Activated CD4-positive, alpha-beta T cell treated with anti-CD3 and anti-CD28 coated beads for 48 hours (primary cell): ENCODE measurements at regions not wholly inside any gene's neighbourhood (a gene's known extent, or its start where the extent isn't known, plus 50 kb on each side); places are given as distances from the start of the nearest gene placed in this dataset.

Source experiments
- DNase-seq: peaks from one replicate; pipeline ENCODE4 v3.0.0-alpha.2; 2020

DNA sequence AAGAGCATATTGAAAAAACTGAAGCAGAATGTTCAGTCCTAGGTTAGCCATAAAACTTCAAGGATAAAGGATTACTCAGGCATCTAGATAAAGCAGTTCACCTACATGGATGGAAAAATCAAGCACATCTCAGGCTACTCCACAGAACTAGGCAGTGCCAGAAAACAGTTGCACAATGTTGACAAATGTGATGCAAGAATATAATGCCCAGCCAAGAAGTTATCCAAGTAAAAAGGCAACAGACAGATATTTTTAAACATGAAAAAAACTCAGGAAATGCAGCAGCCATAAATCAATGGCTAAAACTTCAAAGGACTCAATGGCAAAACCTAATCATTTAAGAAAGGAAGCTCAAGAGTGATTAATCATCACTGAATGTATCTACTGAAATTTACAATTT lies 456.0 kb upstream of the FAM241A start:
- no peak for DNase-seq

DNA sequence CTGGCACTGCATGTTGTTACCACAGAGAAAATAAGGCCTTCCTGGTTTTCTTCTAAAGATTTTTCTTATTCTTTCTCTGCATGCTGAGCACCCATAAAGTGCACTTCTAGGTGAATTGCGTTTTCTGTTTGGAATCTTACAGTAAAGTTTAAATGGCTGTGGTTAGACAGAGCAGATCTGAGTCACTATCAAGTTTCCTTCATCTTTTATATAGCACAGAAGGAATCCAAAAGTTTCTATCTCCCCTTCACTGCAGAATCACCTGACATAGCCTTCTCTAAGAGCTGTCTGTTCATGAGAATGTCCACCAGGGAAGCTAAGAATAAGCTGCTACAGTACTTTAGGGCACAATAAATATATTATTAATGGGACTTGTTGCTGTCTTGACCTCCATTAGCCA lies 455.5 kb upstream of the FAM241A start:
- no peak for DNase-seq

DNA sequence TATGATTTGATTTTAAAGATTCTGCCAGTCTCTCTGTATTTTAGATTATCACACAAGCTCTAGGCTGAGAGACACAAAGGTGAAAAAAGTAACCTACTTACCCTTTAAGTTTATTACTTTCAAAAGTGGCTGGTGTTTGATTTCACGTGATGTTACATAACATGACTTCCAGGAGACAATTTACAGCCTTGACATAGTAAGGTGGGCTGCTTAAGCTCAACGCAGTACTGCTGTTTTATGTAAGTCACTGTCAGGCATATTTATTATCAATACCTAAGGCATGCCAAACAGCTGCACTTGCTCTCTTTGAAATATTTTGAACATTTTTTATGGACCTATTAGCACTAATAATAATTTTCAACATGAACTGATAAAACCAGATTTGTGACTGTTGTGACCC lies 451.5 kb upstream of the FAM241A start:
- no peak for DNase-seq

DNA sequence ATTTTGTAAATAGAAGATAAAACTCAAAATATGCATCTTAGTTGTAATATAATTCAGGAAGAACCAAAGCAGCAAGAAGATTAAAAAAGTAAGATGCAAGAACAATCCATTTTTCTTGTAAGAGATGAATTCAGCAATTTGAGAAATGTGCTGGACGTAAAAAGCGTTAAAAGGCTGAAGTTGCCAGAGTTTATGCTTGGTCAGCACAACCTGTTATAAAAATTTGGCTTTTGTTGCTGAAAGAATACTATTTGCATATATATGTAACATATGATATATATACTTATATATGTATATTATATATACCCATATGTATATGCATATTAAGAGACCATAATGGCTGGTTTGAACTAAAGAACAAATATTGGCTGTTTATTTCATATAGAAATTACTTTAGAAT lies 449.6 kb upstream of the FAM241A start:
- no peak for DNase-seq

DNA sequence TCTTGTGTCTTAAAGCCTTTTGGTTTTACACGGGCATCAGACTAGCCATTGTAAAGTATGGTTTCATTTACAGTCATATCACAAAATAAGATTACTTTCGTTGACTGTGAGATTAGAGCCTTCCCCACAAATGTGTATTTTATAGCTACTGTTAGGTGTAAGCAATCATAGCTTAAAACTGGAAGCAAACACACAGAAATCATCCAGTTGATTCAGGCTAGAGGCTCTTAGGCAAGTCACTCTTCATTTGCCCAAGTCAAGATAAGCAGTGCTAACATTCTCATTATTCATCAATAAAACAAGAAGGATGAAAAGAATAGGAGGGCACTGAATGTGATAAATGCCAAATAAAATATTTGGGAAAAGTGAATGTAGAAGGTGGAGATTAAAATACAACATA lies 448.7 kb upstream of the FAM241A start:
- no peak for DNase-seq

DNA sequence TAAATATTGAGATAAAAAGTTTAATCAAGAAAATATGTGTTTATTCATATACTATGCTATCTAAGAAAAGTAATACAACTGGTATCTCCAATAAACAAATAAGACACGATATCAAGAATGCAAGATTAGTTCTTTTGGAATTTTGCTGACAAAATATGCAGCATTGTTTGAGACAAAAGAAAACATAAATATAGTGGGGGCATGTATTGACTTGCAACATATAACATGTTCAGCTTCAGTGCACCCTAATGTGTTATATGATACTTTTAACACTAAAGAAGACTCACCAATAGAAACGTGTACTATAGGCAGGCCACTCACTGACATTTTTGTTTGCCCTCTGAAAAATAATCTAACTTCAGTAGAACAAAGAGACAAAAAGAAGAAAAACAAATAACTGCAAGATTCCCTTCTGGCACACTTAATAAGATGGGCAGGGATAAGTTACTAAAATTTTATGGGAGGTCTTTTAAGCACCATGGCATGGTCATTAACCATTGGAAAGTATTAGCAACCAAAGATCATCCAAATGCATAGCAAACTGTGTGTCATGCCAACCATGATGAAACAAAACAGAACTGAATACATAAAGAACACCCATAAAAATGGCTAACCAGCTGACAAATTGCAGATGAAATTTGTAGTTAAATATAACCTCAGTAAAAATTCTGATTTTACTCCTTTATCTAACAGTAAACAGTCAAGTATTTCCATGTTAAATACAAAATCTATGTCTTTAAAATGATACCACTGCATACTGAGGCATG lies 447.9 kb upstream of the FAM241A start:
- DNase-seq = no peak

DNA sequence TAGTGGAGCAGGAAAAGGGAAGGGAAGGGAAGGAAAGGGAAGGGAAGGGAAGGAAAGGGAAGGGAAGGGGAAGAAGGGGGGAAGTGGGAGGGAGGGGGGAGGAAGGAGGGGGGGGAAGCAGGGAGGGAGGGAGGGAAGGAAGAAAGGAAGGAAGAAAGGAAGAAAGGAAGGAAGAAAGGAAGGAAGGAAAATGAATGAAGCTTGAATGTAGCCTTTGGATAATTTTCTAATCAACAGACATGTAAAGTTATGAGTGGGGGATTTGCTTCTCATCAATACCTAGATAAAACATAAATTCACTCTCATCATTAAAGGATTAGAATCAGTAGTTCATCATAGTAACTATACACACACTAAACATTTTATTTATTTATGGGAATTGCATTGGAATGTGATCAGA lies 446.9 kb upstream of the FAM241A start:
- no peak for DNase-seq

DNA sequence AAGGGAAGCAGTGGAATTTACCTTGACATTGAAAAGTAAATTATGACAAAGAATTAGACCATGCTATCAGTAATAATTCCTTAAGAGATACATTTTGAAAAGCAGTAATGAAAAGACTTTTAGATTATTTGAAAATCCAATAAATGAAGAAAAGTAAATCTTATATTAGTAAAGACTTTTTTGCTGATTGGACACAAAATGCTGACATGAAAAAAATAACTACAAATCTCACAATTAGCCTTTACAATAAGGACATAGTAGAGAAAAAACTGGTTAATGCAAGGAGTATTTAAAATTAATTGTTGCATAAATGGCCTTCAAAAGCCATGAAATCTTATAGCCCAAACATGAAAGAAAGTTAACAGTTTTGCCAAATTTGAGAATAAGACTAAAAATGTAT lies 446.1 kb upstream of the FAM241A start:
- no peak for DNase-seq

DNA sequence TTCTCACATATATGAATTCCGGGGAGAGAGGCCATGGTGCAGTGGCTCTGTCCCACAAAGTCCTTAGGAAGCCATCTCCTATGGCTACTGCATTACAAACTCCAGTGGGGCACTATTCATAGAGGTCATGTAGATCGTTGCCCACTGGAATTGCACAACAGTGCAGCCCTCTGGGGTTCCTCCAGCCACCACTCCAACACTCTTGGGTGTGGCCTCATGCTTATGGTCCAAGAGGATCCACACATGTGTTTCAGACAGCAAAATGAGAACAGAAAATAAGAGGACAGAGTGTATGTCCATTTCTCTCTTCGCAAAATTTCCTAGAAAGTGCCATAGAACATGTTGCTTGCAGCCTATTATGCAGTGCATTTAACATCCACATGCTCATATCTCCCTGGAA lies 444.2 kb upstream of the FAM241A start:
- no peak for DNase-seq

DNA sequence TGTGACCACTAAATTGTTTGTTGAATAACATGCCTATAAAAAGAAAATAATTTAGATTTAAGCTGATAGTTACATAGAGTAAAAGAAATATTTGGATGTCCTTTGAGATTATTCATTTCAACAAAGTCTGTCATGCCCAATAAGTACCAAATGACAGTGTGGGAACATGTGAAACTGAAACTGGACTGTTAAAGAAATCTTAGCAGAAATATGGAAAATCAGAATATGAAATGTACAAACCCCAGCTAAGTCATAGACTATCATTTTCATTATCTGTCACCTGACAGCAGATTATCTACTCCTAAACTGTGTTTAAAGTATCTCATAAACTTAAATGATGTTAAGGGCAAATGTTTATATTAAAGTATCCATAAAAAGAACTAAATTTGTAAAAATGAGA lies 437.8 kb upstream of the FAM241A start:
- DNase-seq = no peak

DNA sequence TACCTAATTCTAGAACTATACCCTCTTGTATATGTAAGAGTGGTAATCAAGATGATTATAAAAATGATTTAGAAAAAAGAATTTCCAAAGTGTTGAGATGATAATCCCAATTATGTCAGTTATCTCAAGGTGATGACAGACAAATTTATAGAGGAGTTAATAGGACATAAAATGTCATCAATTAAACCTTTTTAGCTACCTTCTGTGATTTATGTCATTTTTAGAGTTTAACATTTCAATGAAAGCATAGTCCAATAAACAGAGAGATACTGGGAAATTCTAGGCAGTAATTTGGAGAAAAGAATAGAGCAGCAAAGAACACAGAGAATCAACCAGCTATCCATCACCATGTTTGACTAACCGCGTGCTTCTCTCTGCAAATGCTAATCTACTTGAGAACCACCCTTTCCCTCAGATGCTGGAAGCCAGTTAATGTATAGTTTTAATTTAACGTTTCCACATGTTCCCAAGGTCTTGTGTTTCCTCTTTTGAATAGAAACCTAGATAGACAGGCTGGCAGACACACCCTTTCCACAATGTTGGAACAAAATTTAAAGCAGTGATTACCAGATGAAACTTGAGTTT lies 433.1 kb upstream of the FAM241A start:
- DNase-seq = no peak

DNA sequence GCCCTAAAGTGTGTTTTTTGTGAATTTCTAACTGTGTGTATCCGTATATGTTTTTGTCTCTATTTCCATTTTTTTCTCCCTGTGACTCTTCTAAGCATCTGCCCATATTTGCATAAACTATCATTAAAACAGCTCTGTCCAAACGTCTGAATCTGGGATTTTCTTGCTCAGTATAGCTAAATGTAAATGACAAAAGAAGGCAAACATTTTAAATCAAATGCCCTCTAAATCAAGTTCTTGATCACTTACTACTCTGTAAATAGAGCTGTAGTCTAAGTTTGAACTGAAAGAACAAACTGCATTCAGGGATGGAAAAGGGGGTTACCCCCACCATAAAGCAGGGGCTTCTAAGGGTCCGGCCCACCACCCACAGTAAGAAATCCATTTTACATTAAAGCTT lies 432.0 kb upstream of the FAM241A start:
- no peak for DNase-seq

DNA sequence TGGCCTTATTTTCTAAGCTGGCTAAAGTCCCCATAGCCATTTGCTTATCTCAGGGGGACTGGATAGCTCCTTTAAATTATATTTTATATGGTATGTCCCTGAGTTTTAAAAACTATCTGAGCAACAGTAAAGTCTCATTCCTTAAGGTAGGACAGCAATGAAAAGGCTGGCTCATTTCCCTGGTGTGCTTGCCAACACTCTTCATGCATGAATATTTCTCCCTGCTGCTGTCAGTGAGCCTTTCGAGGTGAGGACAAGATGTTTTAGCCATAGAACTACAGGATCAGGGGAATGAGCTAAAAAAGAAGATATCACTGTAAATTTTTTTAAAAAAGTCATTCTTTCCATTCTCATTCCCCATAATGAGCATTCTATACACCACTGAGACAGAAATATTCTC lies 427.3 kb upstream of the FAM241A start:
- DNase-seq = no peak

DNA sequence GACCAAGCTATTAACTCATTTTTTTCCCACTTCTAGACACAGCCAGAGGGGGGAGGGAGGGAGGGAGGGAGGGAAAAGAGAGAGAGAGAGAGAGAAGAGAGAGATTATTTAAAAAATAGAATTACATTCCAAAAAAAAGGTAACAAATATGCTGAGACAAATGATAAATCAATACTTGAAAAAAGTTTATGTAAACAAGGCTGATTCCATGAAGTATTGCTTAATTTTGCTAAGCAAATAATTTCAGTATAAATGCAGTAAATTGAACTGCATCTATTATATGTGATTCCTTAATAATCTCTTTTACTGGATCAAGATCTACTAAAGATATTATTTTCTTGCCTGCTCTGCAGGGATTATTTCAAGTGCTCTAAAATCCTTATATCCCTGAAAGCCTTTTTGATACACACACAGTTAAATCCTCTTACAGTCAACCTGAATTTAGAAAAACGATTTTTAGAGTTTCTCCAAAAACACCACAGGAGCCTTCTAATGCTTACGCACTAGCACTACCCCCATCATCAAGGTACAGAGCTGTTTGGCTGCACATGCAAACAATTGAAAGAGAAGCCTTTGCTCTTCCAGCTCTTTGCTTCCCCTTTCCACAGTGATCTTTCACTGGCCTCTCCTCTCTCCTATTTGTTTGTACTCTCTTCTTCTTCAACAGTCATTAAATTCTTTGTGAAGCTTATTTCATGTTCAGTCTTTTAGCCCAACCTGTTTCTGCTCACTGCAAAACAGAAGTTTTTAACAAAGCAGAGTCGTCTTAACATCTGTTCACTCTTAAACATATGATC lies 426.3 kb upstream of the FAM241A start:
- DNase-seq = no peak

DNA sequence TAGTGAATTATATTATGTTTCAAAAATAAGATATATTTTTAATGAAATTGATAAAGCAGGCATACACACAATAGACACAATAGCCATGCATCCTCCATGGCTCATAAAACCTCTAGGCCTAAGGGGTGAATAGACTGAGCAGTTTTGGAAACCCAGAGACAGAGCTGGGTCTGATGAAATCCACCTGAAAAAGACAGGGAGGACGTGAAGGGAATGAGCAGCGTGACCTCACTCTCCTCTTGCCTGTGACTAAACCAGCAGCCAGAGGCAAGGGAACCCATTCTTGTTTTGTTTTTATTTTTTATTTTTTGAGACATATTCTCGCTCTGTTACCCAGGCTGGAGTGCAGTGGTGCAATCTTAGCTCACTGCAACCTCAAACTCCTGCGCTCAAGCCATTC lies 424.4 kb upstream of the FAM241A start:
- no peak for DNase-seq

DNA sequence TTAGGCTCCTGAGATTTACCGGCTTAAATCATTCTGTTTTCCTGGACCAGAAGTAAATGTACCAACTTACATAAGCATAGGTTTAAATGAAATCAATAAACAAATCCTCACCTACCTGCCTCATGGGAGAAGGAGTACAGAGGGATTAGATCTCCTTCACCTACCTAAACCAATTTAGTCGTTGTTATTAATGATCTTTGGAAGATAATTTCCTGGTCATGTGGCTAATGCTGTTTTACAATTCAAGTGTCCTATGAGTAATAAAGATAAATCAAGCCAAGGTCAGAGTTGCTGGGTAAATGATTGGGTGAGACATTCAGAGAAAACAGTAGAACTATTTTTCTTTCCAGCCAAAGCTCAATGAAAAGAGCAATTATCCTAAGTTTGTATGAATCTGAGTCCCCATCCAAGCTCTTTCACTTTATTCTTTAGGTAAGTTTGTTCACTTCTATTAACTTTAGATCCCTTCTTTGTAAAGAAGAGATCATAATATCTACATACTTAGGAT lies 423.0 kb upstream of the FAM241A start:
- DNase-seq = no peak

DNA sequence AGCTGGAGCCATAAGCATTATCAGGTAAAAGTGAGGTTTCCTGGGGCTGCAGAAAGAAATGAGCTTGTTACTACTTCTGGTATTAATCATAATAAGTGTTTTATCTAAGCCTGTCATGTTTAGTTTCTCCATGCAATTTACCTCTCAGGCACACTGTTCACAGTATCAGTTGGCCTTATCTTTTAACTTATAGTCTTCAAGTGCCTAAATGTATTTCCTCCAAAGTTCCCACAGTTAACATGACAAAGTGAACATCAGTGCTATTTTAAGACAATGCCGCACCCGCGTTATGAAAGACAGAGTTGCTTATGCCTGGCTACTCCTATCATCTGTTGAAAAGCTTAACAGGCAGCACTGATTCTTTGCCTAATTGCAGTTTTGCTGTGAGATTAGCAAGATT lies 408.7 kb upstream of the FAM241A start:
- no peak for DNase-seq

DNA sequence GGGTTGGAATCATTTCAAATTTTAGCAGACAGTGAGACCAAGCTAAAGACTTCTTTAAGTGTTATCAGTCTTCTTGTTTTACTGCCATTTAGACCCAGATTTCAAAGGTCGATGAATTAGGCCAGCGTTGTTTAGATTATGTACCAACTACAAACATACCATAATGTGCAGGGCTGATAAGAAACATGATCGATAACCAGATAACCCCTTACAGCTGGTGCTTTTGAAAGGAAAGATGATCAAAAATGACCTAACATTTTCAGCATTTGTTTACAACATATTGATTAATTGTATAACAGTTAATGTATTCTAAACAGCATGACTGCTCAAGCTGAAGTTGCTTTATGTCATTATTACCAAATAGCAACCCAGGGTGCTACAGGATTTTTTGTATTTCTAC lies 400.4 kb upstream of the FAM241A start:
- DNase-seq = no peak

DNA sequence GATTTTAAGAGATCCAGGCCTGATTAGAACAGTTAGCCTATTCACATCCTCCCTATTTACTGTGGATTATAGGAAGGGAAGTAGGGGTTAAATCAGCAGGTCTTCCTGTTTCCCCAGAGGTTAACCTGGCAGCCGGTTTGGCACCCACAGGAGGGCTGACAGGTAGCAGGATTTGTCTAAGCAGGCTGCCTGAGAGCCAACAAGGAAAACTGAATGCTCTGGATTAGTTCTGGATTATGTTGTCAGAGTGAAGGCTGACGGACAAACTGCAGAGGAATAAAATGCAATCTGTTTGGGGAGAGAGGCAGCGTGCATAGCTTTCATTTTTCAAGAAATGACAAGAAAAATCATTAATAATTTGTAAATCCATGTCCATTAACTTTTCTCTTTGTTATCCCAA lies 397.1 kb upstream of the FAM241A start:
- no peak for DNase-seq

DNA sequence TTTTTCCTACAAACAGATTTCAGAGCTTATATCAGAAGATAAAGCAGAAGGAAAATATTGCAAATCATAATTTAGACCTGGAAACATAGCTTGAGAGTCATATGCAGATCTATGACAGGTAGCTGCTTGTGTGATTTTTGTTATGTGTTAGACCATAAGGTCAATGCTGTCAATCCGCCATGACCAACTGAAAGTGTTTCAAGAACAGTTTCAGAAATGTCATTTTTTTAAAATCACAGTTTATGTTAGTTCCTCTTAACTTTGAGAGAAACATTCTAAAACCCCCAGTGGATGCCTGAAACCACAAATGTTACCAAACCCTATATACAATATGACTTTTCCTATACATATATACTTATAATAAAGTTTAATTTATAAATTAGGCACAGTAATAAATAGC lies 391.3 kb upstream of the FAM241A start:
- no peak for DNase-seq

DNA sequence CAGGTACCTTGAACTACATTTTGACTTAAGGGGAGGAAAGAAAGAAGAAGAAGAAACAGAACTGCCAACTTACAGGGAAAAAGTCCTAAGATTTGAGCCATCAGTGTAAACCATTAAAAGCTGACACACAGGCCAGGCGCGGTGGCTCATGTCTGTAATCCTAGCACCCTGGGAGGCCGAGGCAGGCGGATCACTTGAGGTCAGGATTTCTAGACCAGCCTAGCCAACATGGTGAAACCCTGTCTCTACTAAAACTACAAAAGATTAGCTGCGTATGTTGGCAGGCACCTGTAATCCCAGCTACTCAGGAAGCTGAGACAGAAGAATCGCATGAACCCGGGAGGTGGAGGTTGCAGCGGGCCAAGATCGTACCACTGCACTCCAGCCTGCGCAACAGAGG lies 389.7 kb upstream of the FAM241A start:
- no peak for DNase-seq

DNA sequence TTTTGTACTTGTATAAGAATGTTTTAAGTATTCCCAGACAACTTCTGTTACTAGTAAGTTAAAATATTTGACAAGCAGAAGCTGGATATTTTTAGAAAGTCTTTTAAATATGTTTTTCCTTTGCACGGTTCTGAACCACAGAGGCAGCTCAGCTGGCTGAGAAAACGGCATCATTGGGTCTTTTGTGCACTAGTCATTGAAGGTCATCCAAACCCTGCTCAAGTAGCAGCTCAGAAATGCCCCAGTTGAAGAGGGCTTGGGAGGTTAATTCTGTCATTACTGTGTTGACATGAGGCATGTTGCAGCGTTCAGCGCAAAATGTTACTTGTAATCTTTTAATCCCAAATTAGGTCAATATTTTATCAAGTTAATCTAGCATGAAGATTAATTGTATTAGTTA lies 383.7 kb upstream of the FAM241A start:
- DNase-seq = no peak

DNA sequence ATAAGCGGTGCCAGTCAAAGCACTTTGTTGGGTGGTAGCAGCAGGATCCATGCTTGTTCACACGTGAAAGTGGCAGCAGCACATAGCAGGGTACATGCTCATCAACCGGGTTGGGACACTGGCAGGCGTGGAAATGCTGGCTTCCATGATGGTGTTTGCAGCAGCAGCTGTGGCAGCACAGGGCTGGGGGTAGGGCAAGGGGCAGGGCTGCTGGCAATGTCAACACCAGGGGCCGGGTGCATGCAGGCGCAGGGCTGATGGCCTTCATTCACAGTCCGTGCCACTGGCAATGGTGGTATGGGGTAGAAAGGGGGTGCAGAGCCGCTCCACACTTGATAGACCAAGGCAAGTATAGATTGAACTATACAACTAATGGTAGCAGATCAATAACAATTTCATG lies 374.7 kb upstream of the FAM241A start:
- DNase-seq = no peak

DNA sequence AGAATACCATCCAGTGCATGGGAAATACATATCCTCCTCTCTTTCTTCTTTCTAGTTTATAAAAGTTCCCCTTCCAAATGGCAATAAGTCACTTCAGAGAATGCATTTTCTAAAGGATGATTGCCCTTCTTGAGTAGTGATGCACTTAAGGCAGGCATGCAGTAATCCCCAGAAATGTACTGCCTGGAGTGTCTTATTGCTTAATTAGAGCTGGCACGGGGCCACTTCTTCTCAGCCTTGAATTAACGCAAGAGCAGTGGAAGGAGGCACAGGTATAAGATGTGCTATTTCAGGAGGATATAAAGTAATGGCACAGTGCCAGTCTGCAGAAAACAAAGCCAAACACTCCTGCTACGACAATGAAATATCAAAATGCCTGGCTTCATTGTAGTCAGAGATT lies 371.4 kb upstream of the FAM241A start:
- DNase-seq = no peak
